ENCODE measurements at regions not wholly inside any gene's neighbourhood (a gene's known extent, or its start where the extent isn't known, plus 50 kb on each side); places are given as distances from the start of the nearest gene placed in this dataset.

- no peaks in the 10 kb centered on the region for H3K27me3 Mint-ChIP-seq (ENCODE audit: insufficient read depth, unreplicated experiment)
- CTCF ChIA-PET: no interaction called here
- H3K27ac Mint-ChIP-seq (ENCODE audit: unreplicated experiment): no peak overlapping the region
- no peak for DNase-seq
- H3K9me3 ChIP-seq: no peaks in the 10 kb centered on the region
- H3K4me3 ChIP-seq (ENCODE audit: low read depth, low read length): no peak overlapping the region
- H3K9me3 Mint-ChIP-seq (ENCODE audit: unreplicated experiment): no peaks in the 10 kb centered on the region
- H3K36me3 Mint-ChIP-seq (ENCODE audit: insufficient read depth, unreplicated experiment): no peaks in the 10 kb centered on the region
- POLR2A ChIA-PET: no interaction called here
- BruUV-seq (replicated peaks): no TSS peak
- H3K4me3 Mint-ChIP-seq (ENCODE audit: unreplicated experiment): no peak overlapping the region
- H3K4me1 Mint-ChIP-seq (ENCODE audit: low read depth, unreplicated experiment): no peaks in the 10 kb centered on the region
- no peaks in the 10 kb centered on the region for H3K4me1 ChIP-seq
- no peaks in the 10 kb centered on the region for H3K27me3 ChIP-seq (replicated peaks; ENCODE audit: control insufficient read depth, insufficient read depth, low read length)
- no peaks in the 10 kb centered on the region for H3K36me3 ChIP-seq (ENCODE audit: control insufficient read depth, insufficient read depth, low read length)
- no peak for TF ChIP-seq CTCF (IDR thresholded peaks at IDR 0.05; ENCODE audit: insufficient read depth in 1 of 2, low read depth in 1 of 2, low read length in 1 of 2, severe bottlenecking in 1 of 2, unreplicated experiment in 1 of 2)
- intact Hi-C loops (cut with micrococcal nuclease; ENCODE audit: unreplicated experiment): no loop called here
Observed at GRCh38 chr15:35973029-35973428, 427.1 kb upstream of the DPH6 start.

- Histone ChIP-seq H3K36me3 (ENCODE audit: control insufficient read depth, insufficient read depth, low read length) (no peaks in the 10 kb centered on the region), H3K27me3 (replicated peaks; ENCODE audit: control insufficient read depth, insufficient read depth, low read length) (no peaks in the 10 kb centered on the region), H3K4me1 (no peaks in the 10 kb centered on the region), H3K4me3 (ENCODE audit: low read depth, low read length) (no peak overlapping the region), H3K9me3 (no peaks in the 10 kb centered on the region)
- intact Hi-C loops (cut with micrococcal nuclease; ENCODE audit: unreplicated experiment): no loop called here
- H3K9me3 Mint-ChIP-seq (ENCODE audit: unreplicated experiment): no peaks in the 10 kb centered on the region
- DNase-seq: no peak
- CTCF ChIA-PET: no interaction called here
- no peaks in the 10 kb centered on the region for H3K27me3 Mint-ChIP-seq (ENCODE audit: insufficient read depth, unreplicated experiment)
- no TSS peak for BruUV-seq (replicated peaks)
- no peaks in the 10 kb centered on the region for H3K4me1 Mint-ChIP-seq (ENCODE audit: low read depth, unreplicated experiment)
- H3K4me3 Mint-ChIP-seq (ENCODE audit: unreplicated experiment): no peak overlapping the region
- H3K27ac Mint-ChIP-seq (ENCODE audit: unreplicated experiment): no peak overlapping the region
- no peaks in the 10 kb centered on the region for H3K36me3 Mint-ChIP-seq (ENCODE audit: insufficient read depth, unreplicated experiment)
- TF ChIP-seq CTCF (IDR thresholded peaks at IDR 0.05; ENCODE audit: insufficient read depth in 1 of 2, low read depth in 1 of 2, low read length in 1 of 2, severe bottlenecking in 1 of 2, unreplicated experiment in 1 of 2): no peak
- POLR2A ChIA-PET: no interaction called here
Observed at GRCh38 chr15:35974052-35974451, 428.1 kb upstream of the DPH6 start.

- no peaks in the 10 kb centered on the region for H3K9me3 ChIP-seq
- H3K4me1 ChIP-seq: no peaks in the 10 kb centered on the region
- no peak overlapping the region for H3K4me3 Mint-ChIP-seq (ENCODE audit: unreplicated experiment)
- BruUV-seq (replicated peaks): no TSS peak
- POLR2A ChIA-PET: no interaction called here
- CTCF ChIA-PET: no interaction called here
- no peak for DNase-seq
- no peaks in the 10 kb centered on the region for H3K27me3 ChIP-seq (replicated peaks; ENCODE audit: control insufficient read depth, insufficient read depth, low read length)
- TF ChIP-seq CTCF (IDR thresholded peaks at IDR 0.05; ENCODE audit: insufficient read depth in 1 of 2, low read depth in 1 of 2, low read length in 1 of 2, severe bottlenecking in 1 of 2, unreplicated experiment in 1 of 2): no peak
- H3K9me3 Mint-ChIP-seq (ENCODE audit: unreplicated experiment): no peaks in the 10 kb centered on the region
- intact Hi-C loops (cut with micrococcal nuclease; ENCODE audit: unreplicated experiment): no loop called here
- H3K36me3 ChIP-seq (ENCODE audit: control insufficient read depth, insufficient read depth, low read length): no peaks in the 10 kb centered on the region
- peaks cover 6% of the 10 kb centered on the region for H3K4me1 Mint-ChIP-seq (ENCODE audit: low read depth, unreplicated experiment)
- no peak overlapping the region for H3K27ac Mint-ChIP-seq (ENCODE audit: unreplicated experiment)
- no peaks in the 10 kb centered on the region for H3K27me3 Mint-ChIP-seq (ENCODE audit: insufficient read depth, unreplicated experiment)
- H3K36me3 Mint-ChIP-seq (ENCODE audit: insufficient read depth, unreplicated experiment): no peaks in the 10 kb centered on the region
- H3K4me3 ChIP-seq (ENCODE audit: low read depth, low read length): no peak overlapping the region
Observed at GRCh38 chr15:35975941-35976340, 430.0 kb upstream of the DPH6 start.

All from Caco-2 (cell line).